ENCODE measurements at regions not wholly inside any gene's neighbourhood (a gene's known extent, or its start where the extent isn't known, plus 50 kb on each side); places are given as distances from the start of the nearest gene placed in this dataset.

DNA sequence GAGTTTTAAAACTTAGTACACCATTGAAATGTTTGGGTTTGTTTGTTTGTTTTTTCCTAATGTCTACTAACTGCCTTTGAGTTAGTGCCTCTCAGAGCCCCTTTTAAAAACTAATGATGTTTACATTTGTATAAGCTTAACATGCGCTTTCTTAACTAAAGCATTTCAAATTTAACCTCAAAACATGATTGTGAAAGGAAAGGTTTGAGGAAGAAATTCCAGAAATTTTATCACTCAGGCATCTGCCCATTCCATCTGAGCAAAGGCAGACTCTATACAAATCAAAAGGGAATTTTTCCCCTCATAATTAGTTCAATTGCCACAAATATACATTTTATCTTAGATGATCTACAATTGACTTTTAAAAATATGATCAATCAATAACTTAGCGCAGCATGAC is 230.7 kb upstream of the CAND1 start:
- TF ChIP-seq, protein P1, sequence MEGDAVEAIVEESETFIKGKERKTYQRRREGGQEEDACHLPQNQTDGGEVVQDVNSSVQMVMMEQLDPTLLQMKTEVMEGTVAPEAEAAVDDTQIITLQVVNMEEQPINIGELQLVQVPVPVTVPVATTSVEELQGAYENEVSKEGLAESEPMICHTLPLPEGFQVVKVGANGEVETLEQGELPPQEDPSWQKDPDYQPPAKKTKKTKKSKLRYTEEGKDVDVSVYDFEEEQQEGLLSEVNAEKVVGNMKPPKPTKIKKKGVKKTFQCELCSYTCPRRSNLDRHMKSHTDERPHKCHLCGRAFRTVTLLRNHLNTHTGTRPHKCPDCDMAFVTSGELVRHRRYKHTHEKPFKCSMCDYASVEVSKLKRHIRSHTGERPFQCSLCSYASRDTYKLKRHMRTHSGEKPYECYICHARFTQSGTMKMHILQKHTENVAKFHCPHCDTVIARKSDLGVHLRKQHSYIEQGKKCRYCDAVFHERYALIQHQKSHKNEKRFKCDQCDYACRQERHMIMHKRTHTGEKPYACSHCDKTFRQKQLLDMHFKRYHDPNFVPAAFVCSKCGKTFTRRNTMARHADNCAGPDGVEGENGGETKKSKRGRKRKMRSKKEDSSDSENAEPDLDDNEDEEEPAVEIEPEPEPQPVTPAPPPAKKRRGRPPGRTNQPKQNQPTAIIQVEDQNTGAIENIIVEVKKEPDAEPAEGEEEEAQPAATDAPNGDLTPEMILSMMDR (IDR thresholded peaks at IDR 0.05; ENCODE audit: borderline replicate concordance, extremely low read depth, low read length, poor library complexity, severe bottlenecking), result no peak
- no peak for TF ChIP-seq EZH2 (IDR thresholded peaks at IDR 0.05; ENCODE audit: borderline replicate concordance, low read depth, low read length, severe bottlenecking)
